RCC 7860 (cell line): ENCODE measurements at regions not wholly inside any gene's neighbourhood (a gene's known extent, or its start where the extent isn't known, plus 50 kb on each side); places are given as distances from the start of the nearest gene placed in this dataset.

Source experiments
- DNase-seq: peaks from one replicate; pipeline ENCODE4 v3.0.0-alpha.2; 2015; ENCODE audit warnings: low spot score
- FAIRE-seq: peaks from 2 replicates; lab custom pipeline; 2012; peaks lifted over from hg19 to GRCh38; lab: Jason Lieb, UNC

- DNase-seq (peak; percentile 92), FAIRE-seq (no peak)
Measured at GRCh38 chr2:215609089-215610032, 173.5 kb upstream of the FN1 start.

GRCh38 chr2:215607766-215608165 lies 171.9 kb upstream of the FN1 start:
- no peak for FAIRE-seq

GRCh38 chr2:215606219-215606618 lies 170.4 kb upstream of the FN1 start:
- DNase-seq: no peak
- FAIRE-seq: peak; percentile 90

More at GRCh38 chr2:215607766-215608165, 171.9 kb upstream of the FN1 start:
- DNase-seq: no peak

GRCh38 chr2:215605214-215605613 lies 169.3 kb upstream of the FN1 start:
- no peak for FAIRE-seq
- DNase-seq: no peak

- FAIRE-seq (no peak), DNase-seq (no peak)
Measured at GRCh38 chr2:215604606-215605005, 168.7 kb upstream of the FN1 start.

- no peak for FAIRE-seq
Measured at GRCh38 chr2:215603440-215603839, 167.6 kb upstream of the FN1 start.

GRCh38 chr2:215602997-215603396 lies 167.1 kb upstream of the FN1 start:
- DNase-seq: no peak
- FAIRE-seq: no peak

More at GRCh38 chr2:215603440-215603839, 167.6 kb upstream of the FN1 start:
- no peak for DNase-seq

- FAIRE-seq (no peak), DNase-seq (no peak)
Measured at GRCh38 chr2:215601990-215602721, 166.3 kb upstream of the FN1 start.

- FAIRE-seq (no peak), DNase-seq (no peak)
Measured at GRCh38 chr2:215601526-215601925, 165.7 kb upstream of the FN1 start.

- no peak for FAIRE-seq
- DNase-seq: no peak
Measured at GRCh38 chr2:215598376-215598975, 162.6 kb upstream of the FN1 start.

- FAIRE-seq (no peak), DNase-seq (no peak)
Measured at GRCh38 chr2:215597577-215597976, 161.7 kb upstream of the FN1 start.

GRCh38 chr2:215594766-215595165 lies 158.9 kb upstream of the FN1 start:
- peak; percentile 35 for FAIRE-seq

GRCh38 chr2:215590010-215590745 lies 154.3 kb upstream of the FN1 start:
- DNase-seq (no peak), FAIRE-seq (no peak)

More at GRCh38 chr2:215594766-215595165, 158.9 kb upstream of the FN1 start:
- DNase-seq: no peak

- FAIRE-seq (no peak), DNase-seq (no peak)
Measured at GRCh38 chr2:215583881-215584280, 148.0 kb upstream of the FN1 start.

GRCh38 chr2:215579809-215580208 lies 143.9 kb upstream of the FN1 start:
- no peak for FAIRE-seq
- no peak for DNase-seq

GRCh38 chr2:215577356-215577755 lies 141.5 kb upstream of the FN1 start:
- DNase-seq (peak; percentile 38), FAIRE-seq (peak; percentile 66)

GRCh38 chr2:215576572-215576971 lies 140.7 kb upstream of the FN1 start:
- DNase-seq: no peak
- no peak for FAIRE-seq

- DNase-seq (no peak), FAIRE-seq (no peak)
Measured at GRCh38 chr2:215573496-215573895, 137.6 kb upstream of the FN1 start.

- DNase-seq (no peak), FAIRE-seq (no peak)
Measured at GRCh38 chr2:215572341-215572848, 136.5 kb upstream of the FN1 start.

GRCh38 chr2:215571689-215572088 lies 135.8 kb upstream of the FN1 start:
- no peak for FAIRE-seq
- no peak for DNase-seq
